Left lung (tissue), 4 donors: ENCODE measurements at regions not wholly inside any gene's neighbourhood (a gene's known extent, or its start where the extent isn't known, plus 50 kb on each side); places are given as distances from the start of the nearest gene placed in this dataset.

ENCODE experiments used
- ATAC-seq: fragments of 200-7000 bp; cut with Tn5 transposase; one replicate; pipeline ENCODE4 v1.9.1; 2020; ENCODE audit warnings: moderate library complexity
- DNase-seq, 4 donors: peaks; one replicate each; pipeline ENCODE4 v3.0.0-alpha.2; 2013 to 2020
- H3K27ac ChIP-seq, 2 donors: fragments of 200-600 bp; sonication (generic) in 1 of 2; one replicate each; pipeline versions ENCODE4 v1.5.0 to v1.8.0; 2020 to 2021
- H3K27me3 ChIP-seq, 2 donors: fragments of 200-600 bp; sonication (generic) in 1 of 2; one replicate each; pipeline versions ENCODE4 v1.5.0 to v1.8.0; 2020 to 2021
- H3K36me3 ChIP-seq, 2 donors: fragments of 200-600 bp; sonication (generic) in 1 of 2; one replicate each; pipeline versions ENCODE4 v1.5.0 to v1.8.0; 2020 to 2021
- H3K4me1 ChIP-seq, 2 donors: fragments of 200-600 bp; one replicate each; pipeline ENCODE4 v1.8.0; 2021
- H3K4me3 ChIP-seq, 2 donors: fragments of 200-600 bp; sonication (generic) in 1 of 2; one replicate each; pipeline versions ENCODE4 v1.5.0 to v1.8.0; 2020 to 2021; ENCODE audit warnings: mild to moderate bottlenecking in 1 of 2
- H3K9me3 ChIP-seq, 2 donors: fragments of 200-600 bp; sonication (generic) in 1 of 2; one replicate each; pipeline versions ENCODE4 v1.5.0 to v1.8.0; 2020 to 2021
- intact Hi-C, 2 donors: fragments of 100-400 bp; cut with DNase I; formaldehyde crosslinking; loops; one replicate each; pipeline versions ENCODE4 v1.11.2 to v1.14.2; 2022
- TF ChIP-seq, protein P1 (sequence below), 2 donors: fragments of 200-600 bp; sonication (generic) in 1 of 2; IDR thresholded peaks; one replicate each; pipeline versions ENCODE4 v1.5.0 to v1.8.0; 2021; ENCODE audit warnings: antibody characterized with exemption in 2 of 2
- donor health status: DM: no; HTN: yes; CAD: no.
- donor health status: DM: no; HTN: no; CAD: no.

DNA sequence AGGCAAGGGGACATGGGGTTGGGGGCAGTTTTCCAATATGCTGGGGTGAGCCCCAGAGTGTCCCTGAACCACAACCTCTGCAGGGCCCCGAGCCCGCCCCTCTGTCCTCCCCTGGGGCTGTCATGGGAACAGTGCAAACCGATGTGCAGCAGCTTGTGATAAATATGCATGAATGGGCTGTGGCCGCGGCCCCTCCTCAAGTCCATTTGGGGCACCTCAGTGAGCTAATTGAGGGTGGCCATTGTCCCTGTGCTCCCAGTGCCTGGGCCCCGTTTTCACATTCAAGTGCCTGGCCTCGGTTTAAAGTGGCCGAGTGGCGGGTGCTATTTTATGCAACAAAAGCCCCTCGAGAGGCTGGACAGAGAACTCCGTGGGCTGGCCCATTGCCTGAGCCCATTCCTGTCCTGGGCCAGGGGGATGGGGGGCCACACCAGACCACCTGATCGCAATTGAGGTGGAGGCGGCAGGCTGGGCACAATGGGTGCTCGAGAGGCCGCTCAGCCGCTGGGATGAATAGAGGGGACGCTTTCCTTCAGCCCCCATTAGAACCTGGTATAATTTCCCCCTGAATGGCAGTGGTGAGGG is 193.7 kb downstream of the FOXD2 start:
- Histone ChIP-seq H3K27me3 (peaks cover 0 to 5% of the 10 kb centered on the region in 2 donors), H3K9me3 (no peaks in the 10 kb centered on the region), H3K36me3 (no peaks in the 10 kb centered on the region), H3K27ac (no peak overlapping the region), H3K4me1 (no peaks in the 10 kb centered on the region), H3K4me3 (no peak overlapping the region)
- DNase-seq (no peak), ATAC-seq (no peak)
- intact Hi-C loops: no loop called here
- TF ChIP-seq, protein P1, sequence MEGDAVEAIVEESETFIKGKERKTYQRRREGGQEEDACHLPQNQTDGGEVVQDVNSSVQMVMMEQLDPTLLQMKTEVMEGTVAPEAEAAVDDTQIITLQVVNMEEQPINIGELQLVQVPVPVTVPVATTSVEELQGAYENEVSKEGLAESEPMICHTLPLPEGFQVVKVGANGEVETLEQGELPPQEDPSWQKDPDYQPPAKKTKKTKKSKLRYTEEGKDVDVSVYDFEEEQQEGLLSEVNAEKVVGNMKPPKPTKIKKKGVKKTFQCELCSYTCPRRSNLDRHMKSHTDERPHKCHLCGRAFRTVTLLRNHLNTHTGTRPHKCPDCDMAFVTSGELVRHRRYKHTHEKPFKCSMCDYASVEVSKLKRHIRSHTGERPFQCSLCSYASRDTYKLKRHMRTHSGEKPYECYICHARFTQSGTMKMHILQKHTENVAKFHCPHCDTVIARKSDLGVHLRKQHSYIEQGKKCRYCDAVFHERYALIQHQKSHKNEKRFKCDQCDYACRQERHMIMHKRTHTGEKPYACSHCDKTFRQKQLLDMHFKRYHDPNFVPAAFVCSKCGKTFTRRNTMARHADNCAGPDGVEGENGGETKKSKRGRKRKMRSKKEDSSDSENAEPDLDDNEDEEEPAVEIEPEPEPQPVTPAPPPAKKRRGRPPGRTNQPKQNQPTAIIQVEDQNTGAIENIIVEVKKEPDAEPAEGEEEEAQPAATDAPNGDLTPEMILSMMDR (IDR thresholded peaks at IDR 0.05): no peak

GRCh38 chr1:47635111-47635510 is 197.3 kb downstream of the FOXD2 start:
- no peaks in the 10 kb centered on the region for H3K4me1 ChIP-seq
- TF ChIP-seq, protein P1 (IDR thresholded peaks at IDR 0.05): no peak
- no peak for DNase-seq
- H3K9me3 ChIP-seq: no peaks in the 10 kb centered on the region
- no peak for ATAC-seq
- H3K27me3 ChIP-seq: peaks cover 0 to 5% of the 10 kb centered on the region in 2 donors
- no peak overlapping the region for H3K27ac ChIP-seq
- H3K4me3 ChIP-seq: no peak overlapping the region
- no peaks in the 10 kb centered on the region for H3K36me3 ChIP-seq
- intact Hi-C loops: no loop called here

DNA sequence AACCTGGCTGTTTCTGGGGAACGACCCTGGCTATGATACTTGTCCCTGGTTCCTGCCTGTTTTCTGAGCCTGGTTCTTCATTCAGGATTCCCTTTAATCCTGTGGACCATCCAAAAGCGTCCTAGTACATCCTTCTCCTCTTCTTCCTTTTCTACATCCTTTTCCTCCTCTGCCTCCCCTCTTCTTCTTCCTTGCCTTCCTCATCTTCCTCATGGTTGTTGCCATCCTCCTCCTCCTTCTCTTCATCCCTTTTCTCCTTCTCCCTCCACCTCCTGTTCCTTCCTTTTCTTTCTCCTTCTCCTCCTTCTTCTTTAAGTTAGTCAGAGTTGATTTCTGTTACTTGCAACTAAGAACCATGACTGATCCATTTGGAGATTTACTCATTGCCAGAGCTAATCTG is 197.8 kb downstream of the FOXD2 start:
- intact Hi-C loops: no loop called here
- H3K4me1 ChIP-seq: no peaks in the 10 kb centered on the region
- H3K36me3 ChIP-seq: no peaks in the 10 kb centered on the region
- H3K27me3 ChIP-seq: peaks cover 0 to 5% of the 10 kb centered on the region in 2 donors
- H3K4me3 ChIP-seq: no peak overlapping the region
- TF ChIP-seq, protein P1 (IDR thresholded peaks at IDR 0.05): no peak
- DNase-seq (no peak), ATAC-seq (no peak)
- H3K27ac ChIP-seq: no peak overlapping the region
- H3K9me3 ChIP-seq: no peaks in the 10 kb centered on the region

- intact Hi-C loops: no loop called here
- Histone ChIP-seq H3K4me3 (no peak overlapping the region), H3K27me3 (no peaks in the 10 kb centered on the region), H3K4me1 (no peaks in the 10 kb centered on the region), H3K36me3 (no peaks in the 10 kb centered on the region), H3K27ac (no peak overlapping the region), H3K9me3 (no peaks in the 10 kb centered on the region)
- ATAC-seq: no peak
- no peak for DNase-seq
- TF ChIP-seq, protein P1 (IDR thresholded peaks at IDR 0.05): no peak
Observed at GRCh38 chr1:47637111-47637685, 199.4 kb downstream of the FOXD2 start.

DNA sequence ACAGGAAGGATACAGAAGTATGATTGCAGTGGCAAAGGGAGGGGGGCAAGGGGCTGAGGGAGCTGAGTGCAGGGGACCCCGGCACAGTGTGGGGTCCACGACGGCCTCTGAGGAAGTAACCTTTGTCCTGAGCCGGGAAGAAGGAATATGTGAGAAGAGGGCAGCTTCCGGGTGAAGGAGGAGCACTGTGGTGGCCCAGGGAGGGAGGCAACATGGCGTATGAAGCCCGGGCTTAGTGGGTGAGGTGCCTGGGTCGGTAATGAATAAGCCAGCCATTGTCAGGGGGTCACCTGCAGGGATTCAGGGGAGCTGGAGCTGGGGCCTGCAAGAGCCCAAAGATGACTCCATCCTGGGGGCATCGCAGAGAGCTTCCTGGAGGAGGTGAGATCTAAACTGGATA is 200.4 kb downstream of the FOXD2 start:
- Histone ChIP-seq H3K36me3 (no peaks in the 10 kb centered on the region), H3K27me3 (no peaks in the 10 kb centered on the region), H3K9me3 (no peaks in the 10 kb centered on the region), H3K4me1 (no peaks in the 10 kb centered on the region), H3K4me3 (no peak overlapping the region), H3K27ac (no peak overlapping the region)
- ATAC-seq: no peak
- TF ChIP-seq, protein P1 (IDR thresholded peaks at IDR 0.05): no peak
- DNase-seq: no peak
- intact Hi-C loops: no loop called here
